GM12875 (cell line): ENCODE measurements at regions not wholly inside any gene's neighbourhood (a gene's known extent, or its start where the extent isn't known, plus 50 kb on each side); places are given as distances from the start of the nearest gene placed in this dataset.

Experiments
- H3K4me3 ChIP-seq: one replicate; pipeline ENCODE4 v1.5.1; 2011; ENCODE audit warnings: low read depth, low read length, control low read depth
- TF ChIP-seq, protein P1 (sequence below): IDR thresholded peaks from 2 replicates; pipeline ENCODE4 v1.5.1; 2011; ENCODE audit warnings: low read depth, mild to moderate bottlenecking, control low read depth, inconsistent platforms, low read length, moderate library complexity, borderline replicate concordance; ENCODE audit not compliant: insufficient read depth

DNA sequence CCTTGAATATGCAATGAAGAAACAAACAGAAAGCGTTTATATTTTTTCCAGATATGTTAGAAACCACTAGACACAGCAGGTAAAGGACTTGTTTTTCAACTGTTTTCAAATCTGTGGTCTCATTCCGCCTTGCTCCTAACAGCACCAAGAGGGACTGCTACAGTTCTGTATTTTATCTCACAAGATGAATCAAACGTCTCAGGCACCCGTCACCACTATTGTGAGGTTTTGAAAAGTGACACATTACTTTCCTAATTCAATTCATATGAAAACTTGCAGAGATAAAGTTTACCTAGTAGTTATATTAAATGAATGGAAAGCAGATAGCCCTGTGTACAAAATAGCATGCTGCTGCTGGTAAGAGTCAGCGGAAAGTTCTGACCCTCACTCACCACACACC lies 386.3 kb downstream of the ETS1 start:
- TF ChIP-seq, protein P1, sequence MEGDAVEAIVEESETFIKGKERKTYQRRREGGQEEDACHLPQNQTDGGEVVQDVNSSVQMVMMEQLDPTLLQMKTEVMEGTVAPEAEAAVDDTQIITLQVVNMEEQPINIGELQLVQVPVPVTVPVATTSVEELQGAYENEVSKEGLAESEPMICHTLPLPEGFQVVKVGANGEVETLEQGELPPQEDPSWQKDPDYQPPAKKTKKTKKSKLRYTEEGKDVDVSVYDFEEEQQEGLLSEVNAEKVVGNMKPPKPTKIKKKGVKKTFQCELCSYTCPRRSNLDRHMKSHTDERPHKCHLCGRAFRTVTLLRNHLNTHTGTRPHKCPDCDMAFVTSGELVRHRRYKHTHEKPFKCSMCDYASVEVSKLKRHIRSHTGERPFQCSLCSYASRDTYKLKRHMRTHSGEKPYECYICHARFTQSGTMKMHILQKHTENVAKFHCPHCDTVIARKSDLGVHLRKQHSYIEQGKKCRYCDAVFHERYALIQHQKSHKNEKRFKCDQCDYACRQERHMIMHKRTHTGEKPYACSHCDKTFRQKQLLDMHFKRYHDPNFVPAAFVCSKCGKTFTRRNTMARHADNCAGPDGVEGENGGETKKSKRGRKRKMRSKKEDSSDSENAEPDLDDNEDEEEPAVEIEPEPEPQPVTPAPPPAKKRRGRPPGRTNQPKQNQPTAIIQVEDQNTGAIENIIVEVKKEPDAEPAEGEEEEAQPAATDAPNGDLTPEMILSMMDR, result no peak

DNA sequence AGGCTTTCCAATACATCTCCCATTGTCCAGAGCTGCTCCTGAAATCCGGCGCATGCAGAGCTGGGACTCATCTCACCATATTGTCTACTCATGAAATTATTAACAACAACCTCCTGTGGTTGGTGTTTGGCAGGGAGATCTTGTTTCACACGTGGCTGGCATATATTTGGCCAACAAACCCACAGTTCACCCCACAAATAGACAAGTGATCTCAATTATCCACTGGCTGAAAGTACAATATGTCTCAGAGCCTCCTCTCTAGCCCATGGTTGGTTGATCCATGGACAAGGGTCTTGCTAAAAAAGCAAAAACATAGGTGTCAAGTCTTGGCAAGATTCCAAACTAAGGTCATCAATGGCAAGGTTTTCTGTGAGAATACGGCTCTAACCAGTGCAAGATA lies 386.9 kb downstream of the ETS1 start:
- TF ChIP-seq, protein P1, result no peak
- no peak overlapping the region for H3K4me3 ChIP-seq

More for the DNA sequence above, 386.3 kb downstream of the ETS1 start:
- H3K4me3 ChIP-seq, result no peak overlapping the region

DNA sequence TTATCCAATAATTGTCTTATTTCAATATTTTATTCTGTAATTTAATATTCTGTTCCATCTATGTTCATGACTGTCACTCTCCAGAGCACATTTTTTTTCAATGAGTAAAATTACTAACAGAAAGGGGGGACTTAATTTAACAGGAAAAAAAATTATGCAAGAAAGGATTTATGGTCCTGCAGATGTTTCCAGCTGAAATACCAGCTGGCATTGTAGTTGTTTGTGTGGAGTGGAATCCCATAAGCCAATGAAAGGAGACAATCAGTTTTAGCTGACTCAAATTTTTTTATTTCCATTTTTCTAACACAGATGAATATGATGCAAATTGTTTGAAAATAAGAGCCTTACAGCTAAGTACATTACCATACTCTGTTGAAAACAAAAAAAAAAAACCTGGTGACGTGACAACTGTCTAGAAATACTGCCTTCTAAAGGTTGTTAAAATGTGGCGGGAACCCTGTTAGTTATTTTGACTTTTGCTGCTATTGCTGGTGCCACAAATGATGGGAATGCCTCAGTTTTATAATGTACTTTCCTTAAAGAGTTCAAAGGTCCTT lies 389.1 kb downstream of the ETS1 start:
- H3K4me3 ChIP-seq, result no peak overlapping the region
- TF ChIP-seq, protein P1, result no peak

DNA sequence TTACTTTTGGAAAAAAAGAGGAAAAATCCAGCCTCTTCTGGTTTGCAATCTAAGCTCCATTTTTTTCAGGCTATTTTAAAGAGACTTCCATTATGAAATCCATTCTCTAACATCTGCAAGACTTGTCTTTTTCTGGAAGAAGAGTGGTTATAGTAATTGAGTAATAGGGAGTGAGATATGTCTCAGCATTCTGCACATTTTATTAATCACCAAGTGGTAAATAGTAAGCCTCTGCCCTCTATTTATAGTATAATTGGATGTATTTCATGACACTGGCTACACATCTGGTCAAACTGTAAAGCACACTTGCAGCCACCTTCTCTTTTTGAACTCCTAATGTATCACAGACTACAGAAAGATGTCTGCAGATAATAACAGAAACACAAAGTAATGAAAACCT lies 391.1 kb downstream of the ETS1 start:
- TF ChIP-seq, protein P1, result no peak
- H3K4me3 ChIP-seq, result no peak overlapping the region

DNA sequence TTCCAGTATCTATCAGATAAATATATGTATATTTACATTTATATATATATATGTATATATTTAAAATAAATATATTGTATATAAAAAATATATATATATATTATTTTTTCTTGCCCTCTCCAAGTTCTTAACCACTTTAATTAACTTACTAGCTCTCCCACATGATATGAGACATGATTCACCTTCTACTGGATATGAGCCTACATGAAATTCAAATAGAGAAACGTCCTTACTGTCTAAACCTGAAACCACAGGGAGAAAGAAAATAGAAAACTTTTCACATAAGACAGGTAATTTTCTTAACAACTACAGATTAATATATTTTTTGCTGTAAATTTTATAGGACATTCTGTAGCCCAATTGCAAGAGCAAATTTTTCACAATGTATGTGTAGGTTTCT lies 391.6 kb downstream of the ETS1 start:
- no peak overlapping the region for H3K4me3 ChIP-seq
- TF ChIP-seq, protein P1, result no peak

DNA sequence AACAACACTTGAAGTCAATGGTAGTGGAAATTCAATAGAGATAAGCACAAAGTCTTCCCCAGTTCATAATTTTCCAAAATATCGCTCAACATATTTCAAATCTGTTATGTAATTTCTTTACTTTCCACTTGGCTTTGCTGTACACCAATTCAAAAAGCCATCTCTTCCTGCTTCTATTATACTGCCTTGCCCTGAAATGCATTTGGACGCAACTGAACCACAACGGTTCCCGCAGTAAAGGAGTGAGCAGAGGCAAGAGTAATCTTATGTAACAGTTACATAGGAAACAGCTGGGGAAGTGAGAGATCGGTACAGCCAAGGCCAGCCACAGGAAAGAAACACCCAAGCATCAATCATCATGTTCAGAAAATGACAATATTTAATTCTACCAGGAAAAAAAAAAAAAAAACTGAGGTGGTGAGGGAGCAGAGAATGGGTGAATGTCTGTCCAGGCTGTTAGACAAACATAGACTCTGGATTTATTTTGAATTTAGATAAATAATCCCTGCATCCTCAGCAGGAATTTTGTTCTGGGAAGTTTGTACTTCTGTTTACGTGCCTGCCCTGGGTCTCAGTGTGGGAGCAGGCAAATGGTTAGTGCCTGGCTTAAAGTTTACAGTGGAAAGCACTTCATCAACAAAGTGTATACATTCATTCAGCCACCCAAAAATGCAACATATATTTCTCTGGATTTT lies 392.2 kb downstream of the ETS1 start:
- TF ChIP-seq, protein P1, result no peak
- no peak overlapping the region for H3K4me3 ChIP-seq

DNA sequence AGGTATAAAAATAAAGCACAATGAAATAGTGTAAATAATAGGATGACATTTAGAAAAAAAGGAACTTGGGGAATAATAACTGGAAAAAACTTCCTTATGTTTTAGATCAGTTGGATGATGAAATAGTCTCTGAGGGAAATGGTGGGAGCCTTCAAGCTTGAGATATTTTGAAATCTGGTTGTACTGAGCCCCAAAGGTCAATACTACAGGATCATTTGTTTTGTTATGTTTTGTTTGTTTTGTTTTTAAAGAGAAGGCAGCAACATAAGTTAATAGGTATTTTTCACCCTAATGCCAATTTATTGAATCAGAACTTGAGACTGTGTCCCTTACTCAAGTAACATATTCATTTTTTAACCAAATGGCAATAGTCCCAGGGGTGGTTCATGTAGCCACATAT lies 393.1 kb downstream of the ETS1 start:
- TF ChIP-seq, protein P1, result no peak
- H3K4me3 ChIP-seq, result no peak overlapping the region
